Calu3 (cell line): ENCODE measurements at regions not wholly inside any gene's neighbourhood (a gene's known extent, or its start where the extent isn't known, plus 50 kb on each side); places are given as distances from the start of the nearest gene placed in this dataset.
"Not testable (repeated sequence)": the region's sequence is repeated elsewhere in the genome, so short reads cannot be mapped to it uniquely, and the experiment has no call there.

Source experiments
- BruUV-seq: library from RNA; stranded (reverse); fragments of 400-500 nt; replicated peaks from 2 replicates; lab custom pipeline; 2021; lab: Mats Ljungman, UMichigan
- CTCF ChIA-PET: fragments of 300-600 bp; sonication (Branson Sonifier 250); formaldehyde crosslinking; loops from one replicate; lab custom pipeline; 2022; ENCODE audit warnings: antibody characterized with exemption; lab: Charles Lee
- DNase-seq: peaks from one replicate; pipeline ENCODE4 v3.0.0; 2022
- H3K27ac Mint-ChIP-seq: one replicate; pipeline ENCODE4 v1.8.0; 2022; ENCODE audit warnings: mixed read lengths; ENCODE audit not compliant: unreplicated experiment
- H3K27me3 Mint-ChIP-seq: one replicate; pipeline ENCODE4 v1.8.0; 2022; ENCODE audit warnings: mixed read lengths; ENCODE audit not compliant: unreplicated experiment
- H3K36me3 Mint-ChIP-seq: one replicate; pipeline ENCODE4 v1.8.0; 2022; ENCODE audit warnings: mild to moderate bottlenecking, moderate library complexity, mixed read lengths; ENCODE audit not compliant: insufficient read depth, unreplicated experiment
- H3K4me1 Mint-ChIP-seq: one replicate; pipeline ENCODE4 v1.8.0; 2022; ENCODE audit warnings: mild to moderate bottlenecking, low read depth, mixed read lengths; ENCODE audit not compliant: unreplicated experiment
- H3K4me3 Mint-ChIP-seq: one replicate; pipeline ENCODE4 v1.8.0; 2022; ENCODE audit warnings: mild to moderate bottlenecking, low read depth, moderate library complexity, mixed read lengths; ENCODE audit not compliant: unreplicated experiment
- H3K9me3 Mint-ChIP-seq: one replicate; pipeline ENCODE4 v1.8.0; 2022; ENCODE audit warnings: low read depth, mixed read lengths; ENCODE audit not compliant: unreplicated experiment
- CTCF ChIP-seq: fragments of 200-600 bp; IDR thresholded peaks from one replicate; pipeline ENCODE4 v1.8.0; 2022; ENCODE audit warnings: antibody characterized with exemption; ENCODE audit not compliant: unreplicated experiment
- intact Hi-C: fragments of 100-400 bp; cut with micrococcal nuclease; formaldehyde crosslinking; loops from one replicate; pipeline ENCODE4 v1.10.0; 2022; ENCODE audit not compliant: unreplicated experiment

- no TSS peak for BruUV-seq
- H3K4me1 Mint-ChIP-seq = no peaks in the 10 kb centered on the region
- CTCF ChIA-PET = no interaction called here
Measured at GRCh38 chr4:143819029-143819428, 86.3 kb downstream of the GYPE start.

GRCh38 chr4:143817866-143818265, 87.5 kb downstream of the GYPE start:
- BruUV-seq = not testable (repeated sequence)

More at GRCh38 chr4:143819029-143819428, 86.3 kb downstream of the GYPE start:
- Mint-ChIP-seq H3K4me3 (no peak overlapping the region), H3K27me3 (no peaks in the 10 kb centered on the region), H3K36me3 (no peaks in the 10 kb centered on the region), H3K9me3 (no peaks in the 10 kb centered on the region), H3K27ac (no peak overlapping the region)
- no peak for DNase-seq
- TF ChIP-seq CTCF = no peak
- intact Hi-C loops = no loop called here

GRCh38 chr4:143815375-143815774, 90.0 kb downstream of the GYPE start:
- H3K4me1 Mint-ChIP-seq, H3K36me3 Mint-ChIP-seq, DNase-seq, BruUV-seq, H3K9me3 Mint-ChIP-seq, intact Hi-C loops, H3K4me3 Mint-ChIP-seq, CTCF ChIA-PET, H3K27me3 Mint-ChIP-seq, H3K27ac Mint-ChIP-seq: not testable (repeated sequence)

More at GRCh38 chr4:143817866-143818265, 87.5 kb downstream of the GYPE start:
- intact Hi-C loops, H3K9me3 Mint-ChIP-seq, H3K27me3 Mint-ChIP-seq, H3K36me3 Mint-ChIP-seq, H3K4me1 Mint-ChIP-seq, CTCF ChIA-PET, H3K4me3 Mint-ChIP-seq, DNase-seq, H3K27ac Mint-ChIP-seq: not testable (repeated sequence)

GRCh38 chr4:143813431-143814154, 91.8 kb downstream of the GYPE start:
- intact Hi-C loops, H3K4me3 Mint-ChIP-seq, H3K4me1 Mint-ChIP-seq, H3K9me3 Mint-ChIP-seq, CTCF ChIA-PET, DNase-seq, H3K36me3 Mint-ChIP-seq, H3K27me3 Mint-ChIP-seq, BruUV-seq, H3K27ac Mint-ChIP-seq: not testable (repeated sequence)

- BruUV-seq, H3K4me3 Mint-ChIP-seq, H3K9me3 Mint-ChIP-seq: not testable (repeated sequence)
Measured at GRCh38 chr4:143791693-143792092, 91.2 kb upstream of the FREM3 start.

GRCh38 chr4:143790425-143790824, 90.0 kb upstream of the FREM3 start:
- H3K27me3 Mint-ChIP-seq, DNase-seq, H3K27ac Mint-ChIP-seq, H3K36me3 Mint-ChIP-seq, H3K4me3 Mint-ChIP-seq, H3K9me3 Mint-ChIP-seq, BruUV-seq, CTCF ChIA-PET, H3K4me1 Mint-ChIP-seq: not testable (repeated sequence)
- intact Hi-C loops = loop anchor here (5.0 kb wide), 1 partner anchor 132 kb away; no protein-coding TSS in a partner anchor

More at GRCh38 chr4:143791693-143792092, 91.2 kb upstream of the FREM3 start:
- H3K27ac Mint-ChIP-seq, H3K36me3 Mint-ChIP-seq, CTCF ChIA-PET, H3K27me3 Mint-ChIP-seq, DNase-seq, H3K4me1 Mint-ChIP-seq: not testable (repeated sequence)
- intact Hi-C loops = loop anchor here (5.0 kb wide), 1 partner anchor 131 kb away; no protein-coding TSS in a partner anchor

GRCh38 chr4:143789618-143790017, 89.1 kb upstream of the FREM3 start:
- H3K27ac Mint-ChIP-seq, H3K4me3 Mint-ChIP-seq, BruUV-seq, H3K9me3 Mint-ChIP-seq, H3K27me3 Mint-ChIP-seq, DNase-seq, CTCF ChIA-PET, H3K4me1 Mint-ChIP-seq, H3K36me3 Mint-ChIP-seq: not testable (repeated sequence)
- intact Hi-C loops = loop anchor here (5.0 kb wide), 1 partner anchor 133 kb away; no protein-coding TSS in a partner anchor
